ENCODE measurements at regions not wholly inside any gene's neighbourhood (a gene's known extent, or its start where the extent isn't known, plus 50 kb on each side); places are given as distances from the start of the nearest gene placed in this dataset.

GRCh38 chr1:29883411-29883832 lies 647.1 kb downstream of the PTPRU start:
- DNase-seq, result no peak
- no peaks in the 10 kb centered on the region for H3K27me3 ChIP-seq (ENCODE audit: control insufficient read depth in 3 of 3, insufficient read depth in 3 of 3, low read length in 2 of 3)

GRCh38 chr1:29880556-29880955 lies 644.2 kb downstream of the PTPRU start:
- no peaks in the 10 kb centered on the region for H3K4me1 ChIP-seq (ENCODE audit: control insufficient read depth in 5 of 5, insufficient read depth in 5 of 5, low read length in 5 of 5)
- no peak for ATAC-seq (ENCODE audit: insufficient read depth, low FRiP score)
- H3K36me3 ChIP-seq (ENCODE audit: control insufficient read depth in 4 of 4, insufficient read depth in 4 of 4, low read length in 4 of 4), result no peaks in the 10 kb centered on the region
- no peak overlapping the region for H3K9ac ChIP-seq (ENCODE audit: insufficient read depth in 1 of 2, low read length in 2 of 2)
- no peak overlapping the region for H3K4me3 ChIP-seq
- TF ChIP-seq CTCF (IDR thresholded peaks at IDR 0.05; ENCODE audit: control extremely low read depth, extremely low read depth), result no peak
- no peak for DNase-seq
- no peaks in the 10 kb centered on the region for H3K27me3 ChIP-seq (ENCODE audit: control insufficient read depth in 3 of 3, insufficient read depth in 3 of 3, low read length in 2 of 3)
- peaks cover 0 to 3% (median 1%) of the 10 kb centered on the region in 4 donors for H3K9me3 ChIP-seq (ENCODE audit: control insufficient read depth in 4 of 4, insufficient read depth in 3 of 4, low read length in 3 of 4)
- H3K27ac ChIP-seq (ENCODE audit: low read depth in 1 of 2, low read length in 1 of 2), result no peak overlapping the region
- WGBS, 2 donors, result 64 to 68% methylated on average over 1 of the region's 1 CpG

More at GRCh38 chr1:29883411-29883832, 647.1 kb downstream of the PTPRU start:
- H3K4me3 ChIP-seq, result no peak overlapping the region
- no peaks in the 10 kb centered on the region for H3K36me3 ChIP-seq (ENCODE audit: control insufficient read depth in 4 of 4, insufficient read depth in 4 of 4, low read length in 4 of 4)
- no peak overlapping the region for H3K9ac ChIP-seq (ENCODE audit: insufficient read depth in 1 of 2, low read length in 2 of 2)
- H3K27ac ChIP-seq (ENCODE audit: low read depth in 1 of 2, low read length in 1 of 2), result no peak overlapping the region
- TF ChIP-seq CTCF (IDR thresholded peaks at IDR 0.05; ENCODE audit: control extremely low read depth, extremely low read depth), result no peak
- 78 to 88% methylated on average over 4 of the region's 4 CpGs for WGBS, 2 donors
- ATAC-seq (ENCODE audit: insufficient read depth, low FRiP score), result no peak
- H3K4me1 ChIP-seq (ENCODE audit: control insufficient read depth in 5 of 5, insufficient read depth in 5 of 5, low read length in 5 of 5), result no peaks in the 10 kb centered on the region
- peaks cover 0 to 2% (median 0%) of the 10 kb centered on the region in 4 donors for H3K9me3 ChIP-seq (ENCODE audit: control insufficient read depth in 4 of 4, insufficient read depth in 3 of 4, low read length in 3 of 4)

- no peak for DNase-seq
- H3K27me3 ChIP-seq (ENCODE audit: control insufficient read depth in 3 of 3, insufficient read depth in 3 of 3, low read length in 2 of 3), result no peaks in the 10 kb centered on the region
- no peak for TF ChIP-seq CTCF (IDR thresholded peaks at IDR 0.05; ENCODE audit: control extremely low read depth, extremely low read depth)
- H3K36me3 ChIP-seq (ENCODE audit: control insufficient read depth in 4 of 4, insufficient read depth in 4 of 4, low read length in 4 of 4), result no peaks in the 10 kb centered on the region
- no peak overlapping the region for H3K27ac ChIP-seq (ENCODE audit: low read depth in 1 of 2, low read length in 1 of 2)
- WGBS, 2 donors, result 78 to 80% methylated on average over 8 of the region's 8 CpGs
- peaks cover 0 to 3% (median 1%) of the 10 kb centered on the region in 4 donors for H3K9me3 ChIP-seq (ENCODE audit: control insufficient read depth in 4 of 4, insufficient read depth in 3 of 4, low read length in 3 of 4)
- no peak for ATAC-seq (ENCODE audit: insufficient read depth, low FRiP score)
- H3K9ac ChIP-seq (ENCODE audit: insufficient read depth in 1 of 2, low read length in 2 of 2), result no peak overlapping the region
- H3K4me1 ChIP-seq (ENCODE audit: control insufficient read depth in 5 of 5, insufficient read depth in 5 of 5, low read length in 5 of 5), result no peaks in the 10 kb centered on the region
- H3K4me3 ChIP-seq, result no peak overlapping the region
Measured at GRCh38 chr1:29879217-29879616, 642.9 kb downstream of the PTPRU start.

GRCh38 chr1:29878501-29878900 lies 642.2 kb downstream of the PTPRU start:
- ATAC-seq (ENCODE audit: insufficient read depth, low FRiP score), result no peak
- no peak overlapping the region for H3K4me3 ChIP-seq
- no peaks in the 10 kb centered on the region for H3K4me1 ChIP-seq (ENCODE audit: control insufficient read depth in 5 of 5, insufficient read depth in 5 of 5, low read length in 5 of 5)
- H3K36me3 ChIP-seq (ENCODE audit: control insufficient read depth in 4 of 4, insufficient read depth in 4 of 4, low read length in 4 of 4), result no peaks in the 10 kb centered on the region
- 81 to 91% methylated on average over 9 of the region's 9 CpGs for WGBS, 2 donors
- peaks cover 0 to 3% (median 1%) of the 10 kb centered on the region in 4 donors for H3K9me3 ChIP-seq (ENCODE audit: control insufficient read depth in 4 of 4, insufficient read depth in 3 of 4, low read length in 3 of 4)
- H3K9ac ChIP-seq (ENCODE audit: insufficient read depth in 1 of 2, low read length in 2 of 2), result no peak overlapping the region
- no peaks in the 10 kb centered on the region for H3K27me3 ChIP-seq (ENCODE audit: control insufficient read depth in 3 of 3, insufficient read depth in 3 of 3, low read length in 2 of 3)
- TF ChIP-seq CTCF (IDR thresholded peaks at IDR 0.05; ENCODE audit: control extremely low read depth, extremely low read depth), result no peak
- no peak for DNase-seq
- no peak overlapping the region for H3K27ac ChIP-seq (ENCODE audit: low read depth in 1 of 2, low read length in 1 of 2)
